DMS 273 (cell line): ENCODE measurements at regions not wholly inside any gene's neighbourhood (a gene's known extent, or its start where the extent isn't known, plus 50 kb on each side); places are given as distances from the start of the nearest gene placed in this dataset.
A peak's percentile ranks its signal among the peaks of the same experiment; 100 is the strongest.
"Not testable (repeated sequence)": the region's sequence is repeated elsewhere in the genome, so short reads cannot be mapped to it uniquely, and the experiment has no call there.

ENCODE experiments used
- DNase-seq: peaks from one replicate; lab custom pipeline; 2025; ENCODE audit not compliant: unreplicated experiment; lab: John Stamatoyannopoulos, UW

DNA sequence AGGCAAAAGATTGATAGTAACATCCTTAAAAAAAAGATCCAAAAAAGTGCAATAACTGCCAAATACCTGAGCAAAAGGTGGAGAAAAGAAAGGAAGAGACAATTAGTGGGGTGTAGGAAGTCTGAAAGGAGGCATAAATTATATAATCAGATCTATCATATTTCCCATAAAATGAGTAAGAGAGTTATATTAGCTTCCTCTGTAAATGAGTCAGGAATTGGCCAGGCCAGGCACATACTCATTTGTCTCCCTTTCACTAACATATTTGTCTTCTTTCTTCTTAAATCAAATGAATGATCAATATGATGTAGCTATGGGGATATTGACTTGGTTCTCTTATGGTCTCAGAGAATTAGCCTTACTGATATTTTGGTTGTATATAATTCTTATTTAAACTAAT, 292.3 kb upstream of the CADM2 start:
- no peak for DNase-seq

GRCh38 chr3:84679211-84679610, 279.6 kb upstream of the CADM2 start:
- DNase-seq, result no peak

GRCh38 chr3:84680700-84681099, 278.1 kb upstream of the CADM2 start:
- no peak for DNase-seq

DNA sequence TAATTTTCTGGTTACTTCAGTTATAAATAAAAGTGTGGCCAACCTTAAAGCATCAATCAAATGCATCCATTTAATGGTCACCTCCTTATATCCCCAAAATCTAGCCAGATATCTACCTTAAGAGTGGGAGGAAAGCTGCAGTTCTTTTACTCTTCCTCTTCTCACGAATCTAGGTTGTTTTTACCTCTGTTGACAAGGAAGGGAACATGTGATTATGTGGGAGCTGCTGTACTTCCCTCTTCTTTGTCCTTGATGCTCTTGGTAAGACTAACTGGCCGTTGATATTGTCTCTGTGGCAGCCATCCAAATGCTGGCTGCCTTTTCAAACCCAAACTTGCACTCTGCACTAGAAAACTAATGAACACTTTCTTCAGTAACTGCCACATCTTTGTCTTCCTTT, 275.3 kb upstream of the CADM2 start:
- DNase-seq, result no peak

DNA sequence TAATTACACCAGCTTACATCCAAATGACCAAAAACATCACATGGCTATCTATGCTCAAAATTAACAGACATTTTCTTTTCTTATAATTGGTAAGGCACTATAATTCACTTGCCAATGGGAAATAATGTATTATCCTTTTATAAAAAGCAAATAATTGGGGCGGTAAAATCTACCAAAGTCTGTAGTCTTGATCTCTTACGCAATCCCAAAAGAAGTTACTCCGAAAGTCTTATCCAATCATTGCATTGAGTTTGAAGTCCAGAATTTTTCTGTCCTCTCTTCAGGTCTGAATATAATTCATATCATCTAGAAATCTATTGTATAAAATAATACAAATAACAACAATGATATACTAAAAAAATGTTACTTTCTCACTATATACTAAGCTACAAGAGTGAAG, 273.3 kb upstream of the CADM2 start:
- DNase-seq, result no peak

- DNase-seq, result no peak
These were observed 266.5 kb upstream of the CADM2 start for GRCh38 chr3:84692261-84692660.

DNA sequence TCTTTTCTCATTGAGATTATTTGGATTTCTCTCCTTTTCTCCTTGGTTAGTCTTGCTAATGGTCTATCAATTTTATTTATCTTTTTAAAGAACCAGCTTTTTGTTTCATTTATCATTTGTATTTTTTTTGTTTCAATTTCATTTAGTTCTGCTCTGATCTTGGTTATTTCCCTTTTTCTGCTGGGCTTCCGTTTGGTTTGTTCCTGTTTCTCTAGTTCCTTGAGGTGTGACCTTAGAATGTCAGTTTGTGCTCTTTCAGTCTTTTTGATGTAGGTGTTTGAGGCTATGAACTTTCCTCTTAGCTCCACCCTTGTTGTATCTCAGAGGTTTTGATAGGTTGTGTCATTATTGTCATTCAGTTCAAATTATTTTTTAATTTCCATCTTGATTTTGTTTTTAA, 248.5 kb upstream of the CADM2 start:
- DNase-seq, result not testable (repeated sequence)

- DNase-seq, result peak; percentile 87
These were observed 240.9 kb upstream of the CADM2 start for GRCh38 chr3:84717894-84718293.

GRCh38 chr3:84724877-84725276, 233.9 kb upstream of the CADM2 start:
- DNase-seq, result peak; percentile 36

DNA sequence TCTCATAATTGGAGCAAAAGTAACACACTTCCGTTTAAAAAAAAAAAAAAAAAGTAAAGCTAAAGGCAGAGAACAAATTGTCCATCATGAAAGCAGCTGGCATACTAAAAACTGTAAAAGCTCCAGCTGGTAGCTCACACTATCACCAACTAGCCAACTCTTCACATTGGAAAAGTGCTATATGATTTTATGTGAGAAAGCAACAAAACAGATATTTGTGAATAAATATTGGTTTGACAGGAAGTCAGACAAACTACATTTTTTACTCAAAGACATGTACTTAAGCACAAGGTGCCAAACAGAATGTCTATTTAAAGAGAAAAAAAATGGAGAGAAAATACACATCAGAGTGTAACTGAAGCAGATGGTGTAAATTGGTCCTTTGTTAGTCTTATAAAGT, 231.2 kb upstream of the CADM2 start:
- DNase-seq, result peak; percentile 44

DNA sequence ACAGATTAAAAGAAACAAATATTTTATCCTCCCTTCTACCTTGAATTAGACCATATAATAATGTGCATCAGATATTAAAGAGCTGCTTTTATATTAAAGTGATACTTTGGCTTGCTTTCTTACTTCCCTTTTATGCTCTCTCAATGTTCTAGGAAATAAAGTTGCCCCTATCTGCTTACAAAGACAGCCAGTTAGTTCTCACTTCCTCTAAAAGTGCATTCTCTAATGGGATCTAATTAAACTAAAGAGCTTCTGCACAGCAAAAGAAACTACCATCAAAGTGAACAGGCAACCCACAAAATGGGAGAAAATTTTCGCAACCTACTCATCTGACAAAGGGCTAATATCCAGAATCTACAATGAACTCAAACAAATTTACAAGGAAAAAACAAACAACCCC, 224.1 kb upstream of the CADM2 start:
- DNase-seq, result not testable (repeated sequence)

DNA sequence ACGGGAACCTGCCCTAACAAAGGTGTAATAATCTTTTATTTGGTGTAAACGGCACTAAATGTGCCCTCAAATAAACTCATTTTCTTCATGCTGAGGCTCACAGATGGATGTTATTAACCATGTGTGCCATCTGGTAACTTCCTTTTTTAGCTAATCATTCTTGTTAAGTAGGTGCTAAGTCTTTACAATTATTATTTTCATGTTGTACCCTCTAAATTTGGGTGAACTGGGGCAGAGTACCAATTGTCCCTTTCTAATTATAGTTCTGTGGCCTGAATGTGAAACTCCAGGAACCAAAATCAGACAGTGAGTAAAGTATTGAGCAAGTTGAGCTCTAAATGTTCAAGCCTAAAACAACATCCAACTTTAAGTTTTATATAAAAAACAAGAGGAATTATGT, 220.7 kb upstream of the CADM2 start:
- peak; percentile 45 for DNase-seq

- no peak for DNase-seq
These were observed 215.8 kb upstream of the CADM2 start for GRCh38 chr3:84742915-84743425.

GRCh38 chr3:84744130-84744529, 214.7 kb upstream of the CADM2 start:
- DNase-seq, result no peak

DNA sequence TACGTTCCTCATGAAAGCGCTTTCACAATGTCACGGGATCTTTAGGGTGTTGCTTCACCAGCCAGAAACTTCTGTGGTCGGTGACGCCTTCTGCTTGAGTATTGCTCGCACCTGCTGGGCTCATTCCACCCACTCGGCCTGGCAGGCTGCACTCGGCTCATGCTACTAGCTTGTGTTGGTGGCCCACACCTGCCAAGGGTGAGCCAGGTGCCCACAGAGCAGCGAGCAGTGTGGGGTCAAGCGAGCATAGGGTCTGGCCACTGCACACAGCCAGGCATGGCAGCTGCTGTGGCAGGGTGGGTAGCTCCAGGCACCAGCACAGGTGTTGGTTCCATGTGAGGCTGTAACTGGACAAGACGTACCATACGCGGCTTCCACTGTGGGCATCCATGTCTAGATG, 202.9 kb upstream of the CADM2 start:
- no peak for DNase-seq

DNA sequence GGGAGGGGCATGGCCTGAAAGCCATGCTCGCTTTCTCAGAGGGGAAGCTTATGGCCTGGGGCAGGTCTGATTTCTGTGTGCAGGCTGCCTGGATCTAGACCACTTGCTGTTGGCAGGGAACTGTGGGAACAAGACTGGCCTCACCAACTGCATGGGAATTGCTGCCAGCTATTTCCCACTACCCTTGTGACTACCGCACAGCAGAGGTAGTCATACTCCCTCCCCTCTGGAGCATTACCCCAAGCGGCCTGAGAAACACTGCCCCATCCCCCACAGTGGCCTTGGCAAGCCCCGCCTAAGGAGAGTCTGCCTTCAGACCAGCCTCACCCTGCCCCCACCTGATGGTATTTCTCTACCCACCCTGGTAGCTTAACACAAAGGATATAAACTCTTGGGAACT, 199.4 kb upstream of the CADM2 start:
- no peak for DNase-seq

DNA sequence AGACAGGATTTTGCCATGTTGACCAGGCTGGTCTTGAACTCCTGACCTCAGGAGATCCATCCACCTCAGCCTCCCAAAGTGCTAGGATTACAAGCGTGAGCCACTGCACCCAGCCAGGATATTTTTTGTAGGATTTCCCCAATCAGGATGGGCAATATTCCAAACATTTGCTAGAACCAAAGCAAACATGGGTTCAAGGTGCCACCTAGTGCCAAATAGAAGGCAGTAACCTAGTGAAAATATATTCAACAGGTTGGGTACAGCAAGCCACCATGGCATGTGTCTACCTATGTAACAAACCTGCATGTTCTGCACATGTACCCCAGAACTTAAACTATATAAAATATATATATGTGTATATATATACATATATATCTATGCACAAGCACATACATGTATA, 185.9 kb upstream of the CADM2 start:
- peak; percentile 49 for DNase-seq

DNA sequence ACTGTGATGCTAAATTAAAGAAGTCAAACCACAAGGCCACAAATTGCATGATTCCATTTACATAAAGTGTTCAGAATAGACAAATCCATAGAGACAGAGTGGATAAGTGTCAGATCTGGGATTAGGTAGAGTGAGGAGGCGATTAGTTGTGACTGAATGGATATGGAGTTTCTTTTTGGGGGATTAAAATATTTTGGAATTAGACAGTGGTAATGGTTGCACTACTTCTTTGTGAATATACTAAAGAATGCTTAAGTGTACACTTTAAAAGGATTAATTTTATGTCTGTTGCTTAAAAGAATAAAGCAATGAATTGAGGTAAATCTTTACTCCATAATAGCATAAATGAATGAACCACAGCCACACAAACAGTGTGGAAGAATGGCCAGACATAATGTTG, 175.5 kb upstream of the CADM2 start:
- DNase-seq, result no peak

- no peak for DNase-seq
These were observed 168.8 kb upstream of the CADM2 start for GRCh38 chr3:84789961-84790360.

- no peak for DNase-seq
These were observed 151.8 kb upstream of the CADM2 start for GRCh38 chr3:84806958-84807357.

GRCh38 chr3:84820126-84820525, 138.7 kb upstream of the CADM2 start:
- no peak for DNase-seq

- no peak for DNase-seq
These were observed 137.9 kb upstream of the CADM2 start for GRCh38 chr3:84820906-84821305.

DNA sequence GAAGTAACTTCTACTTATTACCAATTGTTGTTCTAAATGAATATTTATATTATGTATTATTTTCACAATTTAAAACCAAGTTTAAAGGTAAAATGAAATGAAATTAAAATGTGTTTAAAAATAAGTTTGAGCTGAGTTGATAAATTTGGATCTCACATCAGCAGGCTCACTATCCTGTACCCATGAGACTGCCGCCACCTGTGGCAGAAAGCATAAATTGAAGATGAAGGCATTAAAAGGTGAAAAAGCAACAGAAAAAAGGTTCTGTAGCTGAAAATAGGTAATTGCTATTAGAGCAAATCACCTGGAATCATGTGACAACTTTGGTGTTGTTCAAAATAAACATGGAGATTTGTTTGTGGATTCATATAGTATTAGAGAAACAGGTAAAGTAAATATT, 133.0 kb upstream of the CADM2 start:
- no peak for DNase-seq

- DNase-seq, result no peak
These were observed 128.3 kb upstream of the CADM2 start for GRCh38 chr3:84830476-84830875.
